ENCODE measurements at regions not wholly inside any gene's neighbourhood (a gene's known extent, or its start where the extent isn't known, plus 50 kb on each side); places are given as distances from the start of the nearest gene placed in this dataset.

- TF ChIP-seq, protein P1, sequence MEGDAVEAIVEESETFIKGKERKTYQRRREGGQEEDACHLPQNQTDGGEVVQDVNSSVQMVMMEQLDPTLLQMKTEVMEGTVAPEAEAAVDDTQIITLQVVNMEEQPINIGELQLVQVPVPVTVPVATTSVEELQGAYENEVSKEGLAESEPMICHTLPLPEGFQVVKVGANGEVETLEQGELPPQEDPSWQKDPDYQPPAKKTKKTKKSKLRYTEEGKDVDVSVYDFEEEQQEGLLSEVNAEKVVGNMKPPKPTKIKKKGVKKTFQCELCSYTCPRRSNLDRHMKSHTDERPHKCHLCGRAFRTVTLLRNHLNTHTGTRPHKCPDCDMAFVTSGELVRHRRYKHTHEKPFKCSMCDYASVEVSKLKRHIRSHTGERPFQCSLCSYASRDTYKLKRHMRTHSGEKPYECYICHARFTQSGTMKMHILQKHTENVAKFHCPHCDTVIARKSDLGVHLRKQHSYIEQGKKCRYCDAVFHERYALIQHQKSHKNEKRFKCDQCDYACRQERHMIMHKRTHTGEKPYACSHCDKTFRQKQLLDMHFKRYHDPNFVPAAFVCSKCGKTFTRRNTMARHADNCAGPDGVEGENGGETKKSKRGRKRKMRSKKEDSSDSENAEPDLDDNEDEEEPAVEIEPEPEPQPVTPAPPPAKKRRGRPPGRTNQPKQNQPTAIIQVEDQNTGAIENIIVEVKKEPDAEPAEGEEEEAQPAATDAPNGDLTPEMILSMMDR (conservative IDR thresholded peaks at IDR 0.05; ENCODE audit: low read length) = no peak
- no peak for TF ChIP-seq EZH2phosphoT487 (IDR thresholded peaks at IDR 0.05; ENCODE audit: borderline replicate concordance, low read depth, low read length)
Measured at GRCh38 chr1:234896477-234897389, 231.9 kb downstream of the TOMM20 start.

Data from OCI-LY7 (cell line).